ENCODE measurements at regions not wholly inside any gene's neighbourhood (a gene's known extent, or its start where the extent isn't known, plus 50 kb on each side); places are given as distances from the start of the nearest gene placed in this dataset.

DNA sequence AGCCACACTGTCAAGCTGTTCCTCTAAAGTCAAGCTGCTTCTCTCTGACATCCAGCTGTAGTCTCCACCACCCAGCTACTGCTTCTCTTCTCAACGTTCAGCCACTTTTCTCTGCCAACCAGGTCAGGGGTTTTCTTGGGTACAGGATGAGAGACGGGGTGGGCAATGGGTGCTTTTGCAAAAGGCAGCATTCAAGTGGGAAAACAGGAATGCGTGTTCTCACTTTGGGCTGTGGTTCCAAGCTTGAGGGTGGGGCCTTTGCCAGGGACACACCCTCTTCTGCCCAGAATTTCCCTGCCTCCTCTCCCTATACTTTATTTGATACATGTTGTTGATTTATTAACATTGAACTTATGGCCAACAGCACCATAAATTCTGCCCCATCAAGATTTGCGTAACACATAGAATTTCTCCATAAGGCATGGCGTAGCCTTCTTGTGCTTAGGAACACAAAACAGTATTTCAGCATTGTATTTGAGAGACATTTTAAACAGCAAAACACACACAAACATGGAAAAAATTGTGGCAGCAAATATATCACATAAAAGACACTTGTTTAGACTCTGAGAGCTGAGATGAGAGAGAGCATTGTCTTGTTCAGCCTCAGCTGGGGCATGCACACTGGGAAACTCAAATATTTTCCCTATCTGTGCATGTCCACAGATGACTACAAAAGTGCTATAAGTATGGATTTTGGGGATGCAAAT, 392.8 kb downstream of the SLITRK6 start:
- TF ChIP-seq, protein P1, sequence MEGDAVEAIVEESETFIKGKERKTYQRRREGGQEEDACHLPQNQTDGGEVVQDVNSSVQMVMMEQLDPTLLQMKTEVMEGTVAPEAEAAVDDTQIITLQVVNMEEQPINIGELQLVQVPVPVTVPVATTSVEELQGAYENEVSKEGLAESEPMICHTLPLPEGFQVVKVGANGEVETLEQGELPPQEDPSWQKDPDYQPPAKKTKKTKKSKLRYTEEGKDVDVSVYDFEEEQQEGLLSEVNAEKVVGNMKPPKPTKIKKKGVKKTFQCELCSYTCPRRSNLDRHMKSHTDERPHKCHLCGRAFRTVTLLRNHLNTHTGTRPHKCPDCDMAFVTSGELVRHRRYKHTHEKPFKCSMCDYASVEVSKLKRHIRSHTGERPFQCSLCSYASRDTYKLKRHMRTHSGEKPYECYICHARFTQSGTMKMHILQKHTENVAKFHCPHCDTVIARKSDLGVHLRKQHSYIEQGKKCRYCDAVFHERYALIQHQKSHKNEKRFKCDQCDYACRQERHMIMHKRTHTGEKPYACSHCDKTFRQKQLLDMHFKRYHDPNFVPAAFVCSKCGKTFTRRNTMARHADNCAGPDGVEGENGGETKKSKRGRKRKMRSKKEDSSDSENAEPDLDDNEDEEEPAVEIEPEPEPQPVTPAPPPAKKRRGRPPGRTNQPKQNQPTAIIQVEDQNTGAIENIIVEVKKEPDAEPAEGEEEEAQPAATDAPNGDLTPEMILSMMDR (conservative IDR thresholded peaks at IDR 0.05 in 1 of 2, IDR thresholded peaks at IDR 0.05 in 1 of 2; ENCODE audit: low read depth in 1 of 2, low read length in 2 of 2) = no peak
- TF ChIP-seq EZH2 (IDR thresholded peaks at IDR 0.05; ENCODE audit: low read length, missing control alignments) = no peak
